ENCODE measurements at regions not wholly inside any gene's neighbourhood (a gene's known extent, or its start where the extent isn't known, plus 50 kb on each side); places are given as distances from the start of the nearest gene placed in this dataset.

- no peak overlapping the region for H3K27ac ChIP-seq (ENCODE audit: extremely low read depth, low read depth, low read length)
- no peaks in the 10 kb centered on the region for H3K4me1 ChIP-seq (ENCODE audit: control insufficient read depth, insufficient read depth, low read length)
- no peaks in the 10 kb centered on the region for H3K9me3 ChIP-seq (ENCODE audit: control insufficient read depth, insufficient read depth, low read depth, low read length)
- H3K4me3 ChIP-seq (ENCODE audit: low read depth, low read length) = no peak overlapping the region
- POLR2A ChIA-PET = no interaction called here
- CTCF ChIA-PET = interaction anchor here (0.7 kb wide), 1 partner anchor 10 kb away, joined by 3 read pairs; no protein-coding TSS in a partner anchor
- H3K36me3 ChIP-seq (ENCODE audit: control insufficient read depth in 2 of 2, insufficient read depth in 1 of 2, low read length in 2 of 2) = no peaks in the 10 kb centered on the region
- TF ChIP-seq ZNF692 (tag by site-specific recombination; IDR thresholded peaks at IDR 0.05) (no peak), ZNF18 (tag by site-specific recombination; IDR thresholded peaks at IDR 0.05) (no peak), ZNF37A (tag by site-specific recombination; IDR thresholded peaks at IDR 0.05) (no peak), REPIN1 (tag by site-specific recombination; IDR thresholded peaks at IDR 0.05; ENCODE audit: low read depth) (no peak), SCRT1 (tag by site-specific recombination; IDR thresholded peaks at IDR 0.05; ENCODE audit: borderline replicate concordance) (no peak), ZNF433 (tag by site-specific recombination; IDR thresholded peaks at IDR 0.05; ENCODE audit: low read depth) (no peak), ZNF211 (tag by site-specific recombination; IDR thresholded peaks at IDR 0.05; ENCODE audit: low read depth) (no peak), ZBTB26 (tag by site-specific recombination; optimal IDR thresholded peaks at IDR 0.05) (no peak), ZNF341 (tag by site-specific recombination; IDR thresholded peaks at IDR 0.05; ENCODE audit: low read depth) (no peak), ZNF629 (tag by site-specific recombination; IDR thresholded peaks at IDR 0.05) (no peak), ZNF24 (tag by site-specific recombination; IDR thresholded peaks at IDR 0.05) (no peak), PRDM1 (tag by site-specific recombination; IDR thresholded peaks at IDR 0.05) (no peak)
Measured at GRCh38 chr9:14403081-14403480, 89.1 kb upstream of the NFIB start.

GRCh38 chr9:14402583-14402982 is 88.6 kb upstream of the NFIB start:
- Histone ChIP-seq H3K9me3 (ENCODE audit: control insufficient read depth, insufficient read depth, low read depth, low read length) (no peaks in the 10 kb centered on the region), H3K4me3 (ENCODE audit: low read depth, low read length) (no peak overlapping the region), H3K4me1 (ENCODE audit: control insufficient read depth, insufficient read depth, low read length) (no peaks in the 10 kb centered on the region), H3K36me3 (ENCODE audit: control insufficient read depth in 2 of 2, insufficient read depth in 1 of 2, low read length in 2 of 2) (no peaks in the 10 kb centered on the region), H3K27ac (ENCODE audit: extremely low read depth, low read depth, low read length) (no peak overlapping the region)
- CTCF ChIA-PET = interaction anchor here (0.7 to 3.0 kb wide), 6 partner anchors 11 to 1313 kb away, joined by 3 to 14 read pairs (median 4); no protein-coding TSS in a partner anchor
- POLR2A ChIA-PET = no interaction called here
- no peak for TF ChIP-seq PRDM6 (tag by site-specific recombination; IDR thresholded peaks at IDR 0.05)
- TF ChIP-seq ZBTB1 (tag by site-specific recombination; IDR thresholded peaks at IDR 0.05) = no peak
- TF ChIP-seq ZNF792 (tag by site-specific recombination; IDR thresholded peaks at IDR 0.05) = no peak
- TF ChIP-seq ZNF169 (tag by site-specific recombination; IDR thresholded peaks at IDR 0.05) = no peak
- no peak for TF ChIP-seq ZNF223 (tag by site-specific recombination; IDR thresholded peaks at IDR 0.05)
- no peak for TF ChIP-seq ZNF645 (tag by site-specific recombination; IDR thresholded peaks at IDR 0.05)
- no peak for TF ChIP-seq ZNF10 (tag by site-specific recombination; IDR thresholded peaks at IDR 0.05)
- TF ChIP-seq OVOL3 (tag by site-specific recombination; IDR thresholded peaks at IDR 0.05) = no peak
- no peak for TF ChIP-seq YY1 (tag by site-specific recombination; IDR thresholded peaks at IDR 0.05)
- no peak for TF ChIP-seq ELK4 (IDR thresholded peaks at IDR 0.05; ENCODE audit: borderline replicate concordance, low read depth, low read length)
- no peak for TF ChIP-seq PBX3 (CRISPR knock-in tag; IDR thresholded peaks at IDR 0.05)
- TF ChIP-seq ZNF776 (tag by site-specific recombination; IDR thresholded peaks at IDR 0.05; ENCODE audit: borderline replicate concordance) = no peak
- no peak for TF ChIP-seq ZFP3 (tag by site-specific recombination; IDR thresholded peaks at IDR 0.05; ENCODE audit: low read depth)
- TF ChIP-seq ZNF214 (tag by site-specific recombination; IDR thresholded peaks at IDR 0.05; ENCODE audit: borderline replicate concordance) = no peak
- no peak for TF ChIP-seq ZNF416 (tag by site-specific recombination; IDR thresholded peaks at IDR 0.05)
- no peak for TF ChIP-seq ZNF544 (tag by site-specific recombination; IDR thresholded peaks at IDR 0.05)
